Astrocyte (in vitro differentiated cells and primary cell): ENCODE measurements at regions not wholly inside any gene's neighbourhood (a gene's known extent, or its start where the extent isn't known, plus 50 kb on each side); places are given as distances from the start of the nearest gene placed in this dataset.

Experiments used
- CTCF ChIP-seq: IDR thresholded peaks from 2 replicates; pipeline ENCODE4 v1.5.1; 2011; ENCODE audit warnings: low read depth, mild to moderate bottlenecking, inconsistent platforms, low read length, moderate library complexity; ENCODE audit not compliant: insufficient read depth
- EZH2 ChIP-seq: IDR thresholded peaks from 2 replicates; pipeline ENCODE4 v1.6.1; 2012; ENCODE audit warnings: mild to moderate bottlenecking, low read length, inconsistent platforms; ENCODE audit not compliant: insufficient read depth

- no peak for TF ChIP-seq CTCF
- TF ChIP-seq EZH2, result no peak
Measured at GRCh38 chrX:87160435-87161010, 357.1 kb upstream of the KLHL4 start.
